Mesothelial cell of epicardium (in vitro differentiated cells): ENCODE measurements at regions not wholly inside any gene's neighbourhood (a gene's known extent, or its start where the extent isn't known, plus 50 kb on each side); places are given as distances from the start of the nearest gene placed in this dataset.
A peak's percentile ranks its signal among the peaks of the same experiment; 100 is the strongest.

ENCODE experiments used
- DNase-seq, 2 experiments: peaks; one replicate each; pipeline ENCODE4 v3.0.0; 2021; ENCODE audit warnings: low spot score in 2 of 2; ENCODE audit not compliant: unreplicated experiment in 2 of 2
- H3K27ac Mint-ChIP-seq: 2 replicates; pipeline ENCODE4 v1.8.0; 2021; ENCODE audit warnings: mixed read lengths
- H3K27me3 Mint-ChIP-seq: 2 replicates; pipeline ENCODE4 v1.8.0; 2021; ENCODE audit warnings: low read depth, mixed read lengths
- H3K36me3 Mint-ChIP-seq: 2 replicates; pipeline ENCODE4 v1.8.0; 2021; ENCODE audit warnings: mixed read lengths
- H3K4me1 Mint-ChIP-seq: 2 replicates; pipeline ENCODE4 v1.8.0; 2021; ENCODE audit warnings: mixed read lengths
- H3K4me3 Mint-ChIP-seq: 2 replicates; pipeline ENCODE4 v1.8.0; 2021; ENCODE audit warnings: mild to moderate bottlenecking, moderate library complexity, mixed read lengths
- H3K9me3 Mint-ChIP-seq: 2 replicates; pipeline ENCODE4 v1.8.0; 2021; ENCODE audit warnings: mixed read lengths
- CTCF ChIP-seq: fragments of 200-600 bp; sonication (generic); IDR thresholded peaks from one replicate; pipeline ENCODE4 v1.5.0; 2021; ENCODE audit warnings: antibody characterized with exemption; ENCODE audit not compliant: unreplicated experiment

GRCh38 chr12:32031109-32031508, 71.9 kb downstream of the RESF1 start:
- no peaks in the 10 kb centered on the region for H3K27me3 Mint-ChIP-seq
- DNase-seq: no peak
- peaks cover 35% of the 10 kb centered on the region for H3K4me1 Mint-ChIP-seq
- no peak for TF ChIP-seq CTCF
- H3K9me3 Mint-ChIP-seq: no peaks in the 10 kb centered on the region
- H3K27ac Mint-ChIP-seq: no peak overlapping the region
- no peaks in the 10 kb centered on the region for H3K36me3 Mint-ChIP-seq
- no peak overlapping the region for H3K4me3 Mint-ChIP-seq

- Mint-ChIP-seq H3K9me3 (no peaks in the 10 kb centered on the region), H3K27ac (peak overlapping the region; percentile 22), H3K36me3 (no peaks in the 10 kb centered on the region), H3K27me3 (no peaks in the 10 kb centered on the region), H3K4me1 (peaks cover 41% of the 10 kb centered on the region), H3K4me3 (no peak overlapping the region)
- DNase-seq: no peak
- no peak for TF ChIP-seq CTCF
These were observed 73.1 kb downstream of the RESF1 start for GRCh38 chr12:32032205-32032810.

GRCh38 chr12:32033406-32033805, 73.2 kb upstream of the BICD1 start:
- no peaks in the 10 kb centered on the region for H3K9me3 Mint-ChIP-seq
- no peak for TF ChIP-seq CTCF
- H3K4me1 Mint-ChIP-seq: peaks cover 41% of the 10 kb centered on the region
- no peak overlapping the region for H3K4me3 Mint-ChIP-seq
- H3K27me3 Mint-ChIP-seq: no peaks in the 10 kb centered on the region
- no peak for DNase-seq
- H3K27ac Mint-ChIP-seq: peak overlapping the region; percentile 49
- no peaks in the 10 kb centered on the region for H3K36me3 Mint-ChIP-seq

GRCh38 chr12:32034045-32034444, 72.6 kb upstream of the BICD1 start:
- Mint-ChIP-seq H3K9me3 (no peaks in the 10 kb centered on the region), H3K27me3 (no peaks in the 10 kb centered on the region), H3K4me1 (peaks cover 43% of the 10 kb centered on the region), H3K36me3 (no peaks in the 10 kb centered on the region), H3K27ac (peak overlapping the region; percentile 49), H3K4me3 (no peak overlapping the region)
- no peak for DNase-seq
- no peak for TF ChIP-seq CTCF

DNA sequence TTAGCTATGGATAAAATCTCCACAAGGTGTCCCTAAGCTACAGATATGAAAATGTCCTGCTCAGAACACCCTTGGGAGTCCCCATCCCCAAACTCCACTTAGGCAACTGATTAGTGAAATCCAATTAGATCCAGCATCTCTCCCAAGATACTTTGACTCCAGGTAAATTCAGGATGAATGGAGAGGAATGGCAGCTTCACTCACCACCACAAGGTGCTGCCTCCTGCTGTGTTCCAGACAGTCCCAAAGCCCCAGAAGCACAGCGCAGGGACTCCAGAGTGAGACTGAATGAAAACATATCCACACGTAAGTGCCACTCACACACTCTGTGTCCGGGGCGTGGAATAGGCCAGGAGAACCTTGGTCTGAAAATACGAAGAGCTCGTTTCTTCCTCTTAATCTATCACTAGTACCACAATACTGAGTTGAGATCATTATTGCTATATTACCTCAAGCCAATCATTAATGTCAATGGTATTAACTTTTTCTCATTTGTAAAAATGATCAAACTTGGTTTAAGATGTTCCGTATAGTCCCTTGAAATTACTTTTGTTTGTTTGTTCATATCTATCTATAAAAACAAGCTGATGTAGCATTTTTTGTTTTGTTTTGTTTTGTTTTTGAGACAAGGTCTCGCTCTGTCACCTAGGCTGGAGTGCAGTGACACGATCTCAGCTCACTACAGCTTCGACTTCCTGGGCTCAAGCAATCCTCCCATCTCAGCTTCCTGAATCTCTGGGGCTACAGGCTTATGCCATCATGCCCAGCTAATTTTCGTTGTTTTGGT, 70.0 kb upstream of the BICD1 start:
- no peak for DNase-seq
- no peak for TF ChIP-seq CTCF
- Mint-ChIP-seq H3K4me3 (no peak overlapping the region), H3K27ac (no peak overlapping the region), H3K27me3 (no peaks in the 10 kb centered on the region), H3K9me3 (no peaks in the 10 kb centered on the region), H3K36me3 (no peaks in the 10 kb centered on the region), H3K4me1 (peaks cover 49% of the 10 kb centered on the region)
